Epithelial cell of proximal tubule (primary cell): ENCODE measurements at regions not wholly inside any gene's neighbourhood (a gene's known extent, or its start where the extent isn't known, plus 50 kb on each side); places are given as distances from the start of the nearest gene placed in this dataset.

Source experiments
- DNase-seq: peaks from one replicate; pipeline ENCODE4 v3.0.0-alpha.2; 2011; ENCODE audit warnings: low read depth
- H3K4me3 ChIP-seq: 2 replicates; pipeline ENCODE4 v1.5.1; 2011; ENCODE audit warnings: low read depth, mild to moderate bottlenecking, low read length
- CTCF ChIP-seq: conservative IDR thresholded peaks from 2 replicates; pipeline ENCODE4 v1.5.1; 2012; ENCODE audit warnings: low read depth, mild to moderate bottlenecking, low read length

DNA sequence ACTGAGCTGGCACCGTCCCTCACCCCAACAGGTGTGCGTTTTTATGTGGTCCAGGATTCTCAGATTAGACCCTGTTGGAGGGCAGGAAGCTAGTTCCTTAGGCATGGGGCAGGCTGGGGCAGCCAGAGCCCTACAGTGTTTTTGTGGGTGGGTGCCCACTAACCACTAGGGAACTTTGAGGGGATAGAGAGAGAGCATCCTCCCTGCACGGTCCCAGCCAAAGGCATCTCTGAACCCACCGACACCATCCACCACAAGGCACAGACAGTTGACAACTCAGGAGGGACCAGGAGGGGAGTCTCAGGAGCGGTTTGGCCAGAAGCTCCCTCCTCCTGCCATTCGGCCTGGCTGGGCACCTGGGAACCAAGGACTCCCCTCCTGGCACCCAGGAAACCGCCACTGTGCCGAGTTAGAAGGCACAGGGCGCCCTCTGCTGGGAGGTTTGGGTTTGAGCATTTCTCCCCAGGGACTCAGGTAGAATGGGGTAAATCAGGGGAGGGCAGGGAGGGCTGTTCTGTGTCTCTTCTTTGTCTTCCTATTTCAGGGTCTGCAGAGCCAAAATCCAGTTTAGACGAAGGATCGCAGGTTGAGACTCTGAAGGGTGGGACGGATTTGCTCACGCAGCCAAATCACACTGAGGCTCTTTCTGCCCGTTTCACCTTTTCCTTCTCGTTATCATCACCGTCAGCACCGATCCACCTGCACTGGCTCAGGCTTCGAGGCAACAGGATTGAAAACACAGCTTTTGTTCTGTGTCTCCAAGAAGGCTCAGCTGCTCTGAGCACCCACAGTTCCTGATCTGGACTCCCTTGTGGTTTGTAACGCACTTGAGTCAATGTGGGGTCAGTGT lies 84.8 kb upstream of the COL13A1 start:
- DNase-seq: no peak
- TF ChIP-seq CTCF: peak; percentile 84
- H3K4me3 ChIP-seq: no peak overlapping the region

- no peak overlapping the region for H3K4me3 ChIP-seq
- no peak for DNase-seq
- TF ChIP-seq CTCF: no peak
Measured at GRCh38 chr10:69718951-69719350, 82.8 kb upstream of the COL13A1 start.

DNA sequence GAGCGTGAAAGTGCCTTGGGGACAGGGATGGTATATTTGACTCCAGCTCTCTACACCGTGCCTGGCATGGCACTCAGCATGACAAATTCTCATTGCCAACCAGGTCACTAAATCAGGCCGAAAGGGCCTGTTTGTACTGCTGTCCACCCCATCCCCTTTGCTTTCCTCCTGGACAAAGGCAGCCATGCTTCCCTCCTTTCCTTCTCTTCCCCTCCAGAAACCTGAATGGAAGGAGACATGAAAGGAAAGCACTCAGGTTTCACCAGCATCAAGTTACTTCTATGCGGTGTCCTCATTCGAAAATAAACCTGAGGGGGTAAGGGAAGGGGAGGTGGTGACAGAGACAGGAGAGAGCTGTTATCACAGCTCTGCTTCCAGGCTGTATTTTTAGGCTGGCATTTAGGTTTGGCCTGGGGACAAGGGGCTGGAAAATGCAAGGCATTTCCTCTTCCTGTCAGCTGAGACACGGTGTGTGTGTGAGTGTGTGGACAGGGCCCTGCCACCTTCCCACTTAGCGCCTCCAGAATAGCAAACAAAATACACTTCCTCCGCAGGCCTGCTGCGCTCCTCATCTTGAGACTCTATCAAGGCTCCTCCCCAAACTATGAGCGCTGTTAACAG lies 79.9 kb upstream of the COL13A1 start:
- no peak for TF ChIP-seq CTCF
- H3K4me3 ChIP-seq: no peak overlapping the region
- no peak for DNase-seq

GRCh38 chr10:69723653-69724052 lies 78.1 kb upstream of the COL13A1 start:
- TF ChIP-seq CTCF: no peak
- H3K4me3 ChIP-seq: no peak overlapping the region
- no peak for DNase-seq

- DNase-seq: no peak
- TF ChIP-seq CTCF: no peak
Measured at GRCh38 chr10:69726850-69727249, 74.9 kb upstream of the COL13A1 start.

DNA sequence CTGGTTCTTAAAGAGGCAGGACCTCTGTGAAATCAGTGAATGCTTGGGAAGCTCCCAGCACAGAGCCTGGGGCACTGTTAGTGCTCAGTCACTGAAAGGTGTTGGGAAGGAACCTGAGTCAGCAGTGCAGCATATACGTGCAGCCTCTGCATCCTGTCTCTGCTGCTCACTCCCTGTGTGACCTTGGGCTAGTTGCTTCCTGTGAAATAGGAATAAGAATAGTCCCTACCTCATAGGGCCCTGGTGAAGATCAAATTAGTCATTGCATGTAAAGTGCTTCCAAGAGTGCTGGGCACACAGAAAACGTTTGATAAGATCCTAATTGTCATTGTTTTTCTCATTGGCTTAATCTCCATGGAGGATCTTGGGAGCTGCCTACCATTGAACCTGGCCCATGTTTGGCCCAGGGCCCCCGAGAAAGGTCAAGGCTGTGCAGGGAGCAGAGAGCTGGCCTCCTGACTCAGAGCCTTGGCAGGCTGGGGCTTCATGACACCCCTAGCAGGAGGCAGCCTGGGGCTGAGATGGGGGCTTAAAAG lies 73.3 kb upstream of the COL13A1 start:
- no peak for TF ChIP-seq CTCF
- no peak overlapping the region for H3K4me3 ChIP-seq
- peak; percentile 19 for DNase-seq

More at GRCh38 chr10:69726850-69727249, 74.9 kb upstream of the COL13A1 start:
- H3K4me3 ChIP-seq: no peak overlapping the region
